IPS-20b (cell line): ENCODE measurements at regions not wholly inside any gene's neighbourhood (a gene's known extent, or its start where the extent isn't known, plus 50 kb on each side); places are given as distances from the start of the nearest gene placed in this dataset.
"Not testable (repeated sequence)": the region's sequence is repeated elsewhere in the genome, so short reads cannot be mapped to it uniquely, and the experiment has no call there.

ENCODE experiments used
- H3K27ac ChIP-seq: one replicate; pipeline ENCODE4 v1.5.1; 2013; ENCODE audit warnings: low read length
- H3K27me3 ChIP-seq: 2 replicates; pipeline ENCODE4 v1.6.1; 2013; ENCODE audit warnings: mild to moderate bottlenecking, low read length, inconsistent platforms; ENCODE audit not compliant: insufficient read depth
- H3K36me3 ChIP-seq: 2 replicates; pipeline ENCODE4 v1.6.1; 2013; ENCODE audit warnings: low read depth, mild to moderate bottlenecking, inconsistent platforms, low read length, moderate library complexity; ENCODE audit not compliant: insufficient read depth
- H3K4me1 ChIP-seq: 2 replicates; pipeline ENCODE4 v1.6.1; 2013; ENCODE audit warnings: mild to moderate bottlenecking, control low read depth, inconsistent platforms, low read length, moderate library complexity; ENCODE audit not compliant: insufficient read depth
- H3K4me3 ChIP-seq: 2 replicates; pipeline ENCODE4 v1.5.1; 2013; ENCODE audit warnings: mild to moderate bottlenecking, low read length, inconsistent platforms
- H3K9ac ChIP-seq: 2 replicates; pipeline ENCODE4 v1.6.1; 2013; ENCODE audit warnings: low read depth, mild to moderate bottlenecking, inconsistent platforms, low read length, moderate library complexity
- H3K9me3 ChIP-seq: 2 replicates; pipeline ENCODE4 v1.6.1; 2013; ENCODE audit warnings: mild to moderate bottlenecking, low read depth, low read length, inconsistent platforms; ENCODE audit not compliant: insufficient read depth

DNA sequence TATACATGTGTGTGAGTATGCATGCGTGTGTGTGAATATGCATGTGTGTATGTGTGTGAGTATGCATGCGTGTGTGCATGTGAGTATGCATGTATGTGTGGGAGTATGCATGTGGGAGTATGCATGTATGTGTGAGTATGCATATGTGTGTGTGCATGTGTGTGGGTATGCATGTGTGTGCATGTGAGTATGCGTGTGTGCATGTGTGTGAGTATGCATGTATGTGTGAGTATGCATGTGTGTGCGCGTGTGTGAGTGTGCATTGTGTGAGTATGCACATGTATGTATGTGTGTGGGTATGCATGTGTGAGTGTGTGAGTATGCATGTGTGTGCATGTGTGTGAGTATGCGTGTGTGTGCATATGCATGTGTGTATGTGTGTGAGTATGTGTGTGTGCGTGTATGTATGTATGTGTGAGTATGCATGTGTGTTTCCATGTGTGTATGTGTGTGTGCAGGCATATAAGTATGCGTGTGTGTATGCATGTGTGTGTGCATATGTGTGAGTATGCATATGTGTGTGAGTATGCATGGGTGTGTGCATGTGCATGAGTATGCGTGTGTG lies 97.9 kb upstream of the MED13L start:
- Histone ChIP-seq H3K27ac (no peak overlapping the region), H3K9ac (no peak overlapping the region), H3K9me3 (no peaks in the 10 kb centered on the region), H3K27me3 (peaks cover 11% of the 10 kb centered on the region; the same call in 1 of the 2 replicates), H3K4me3 (no peak overlapping the region), H3K4me1 (peaks cover 13% of the 10 kb centered on the region; the same call in 1 of the 2 replicates), H3K36me3 (no peaks in the 10 kb centered on the region)

DNA sequence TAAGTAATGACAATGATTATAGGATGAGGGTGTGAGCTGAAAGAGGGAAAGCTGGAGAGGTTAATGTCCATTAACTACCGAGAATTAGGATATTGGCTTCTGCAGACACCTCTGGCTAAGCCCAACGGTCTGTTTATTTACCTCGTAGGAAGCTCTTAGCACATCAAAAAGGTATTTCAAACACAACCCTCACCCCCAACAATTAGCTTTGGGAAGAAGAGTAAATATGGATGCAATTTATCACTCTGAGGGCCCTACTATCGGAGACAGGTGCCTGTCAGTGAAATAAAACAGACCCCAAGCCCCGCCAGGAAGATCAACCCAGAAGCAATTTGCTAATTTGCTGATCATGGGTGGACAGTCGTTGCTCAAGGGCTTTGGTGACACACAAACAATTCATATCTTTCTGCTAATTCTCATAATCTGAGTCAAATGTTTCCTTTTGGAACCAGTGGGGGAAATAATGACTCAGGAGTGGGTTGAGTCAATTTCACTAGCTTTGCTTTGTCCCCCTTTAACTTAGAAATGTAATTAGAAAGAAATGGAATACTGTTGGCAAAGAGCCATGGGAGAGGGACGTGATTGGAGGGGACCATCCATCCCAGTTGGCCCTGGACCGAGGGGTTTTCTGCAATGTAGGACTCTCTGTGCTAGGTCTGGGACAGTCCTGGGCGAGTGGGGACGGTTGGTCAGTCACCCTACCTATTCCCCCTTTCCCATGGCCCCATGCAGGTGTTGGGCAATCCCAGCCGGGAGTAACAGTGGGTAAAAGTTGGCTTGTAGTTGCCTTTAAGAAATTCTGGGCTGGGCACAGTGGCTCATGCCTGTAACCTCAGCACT lies 99.1 kb upstream of the MED13L start:
- Histone ChIP-seq H3K4me1 (peaks cover 21% of the 10 kb centered on the region), H3K27me3 (peaks cover 11% of the 10 kb centered on the region; the same call in 1 of the 2 replicates), H3K9me3 (no peaks in the 10 kb centered on the region), H3K36me3 (no peaks in the 10 kb centered on the region), H3K27ac (no peak overlapping the region), H3K9ac (no peak overlapping the region), H3K4me3 (no peak overlapping the region)

DNA sequence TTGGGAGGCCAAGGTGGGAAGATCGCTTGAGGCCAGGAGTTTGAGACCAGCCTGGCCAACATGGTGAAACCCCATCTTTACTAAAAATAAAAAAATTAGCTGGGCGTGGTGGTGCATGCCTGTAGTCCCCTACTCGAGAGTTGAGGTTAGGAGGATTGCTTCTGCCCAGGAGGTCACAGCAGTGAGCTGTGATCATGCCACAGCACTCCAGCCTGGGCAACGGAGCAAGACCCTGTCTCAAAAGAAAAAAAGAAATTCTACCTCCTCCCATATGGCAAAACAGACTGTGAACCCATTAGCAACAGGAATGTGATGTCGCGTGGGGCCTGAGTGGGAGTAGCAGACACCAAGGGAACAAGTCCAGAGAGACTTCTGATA lies 99.7 kb upstream of the MED13L start:
- H3K27ac ChIP-seq, H3K36me3 ChIP-seq: not testable (repeated sequence)
- peaks cover 11% of the 10 kb centered on the region; the same call in 1 of the 2 replicates for H3K27me3 ChIP-seq

DNA sequence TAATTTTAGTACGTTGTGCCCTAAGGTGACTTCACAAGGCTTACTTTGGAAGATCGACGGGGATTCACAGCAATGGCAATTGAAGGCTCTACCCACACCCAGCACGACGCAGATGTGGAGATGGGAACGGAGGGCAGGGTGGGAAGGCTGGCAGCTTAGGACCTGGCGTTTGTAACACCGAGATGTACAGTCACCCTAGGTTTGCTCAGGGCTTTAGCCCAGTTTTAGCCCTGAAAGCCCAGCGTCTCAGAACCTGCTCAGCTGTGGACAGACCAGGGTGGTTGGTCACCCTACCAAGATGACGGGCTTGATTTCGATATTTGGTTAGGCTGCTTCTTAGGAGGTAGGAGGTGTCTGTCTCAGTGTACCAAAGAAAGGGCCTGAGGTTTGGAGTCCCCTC lies 100.5 kb upstream of the MED13L start:
- H3K9ac ChIP-seq: no peak overlapping the region
- no peak overlapping the region for H3K27ac ChIP-seq
- no peak overlapping the region for H3K4me3 ChIP-seq
- no peaks in the 10 kb centered on the region for H3K36me3 ChIP-seq
- H3K9me3 ChIP-seq: no peaks in the 10 kb centered on the region
- H3K27me3 ChIP-seq: peaks cover 20% of the 10 kb centered on the region; the same call in 1 of the 2 replicates
- H3K4me1 ChIP-seq: peaks cover 33% of the 10 kb centered on the region

More for the DNA sequence above, 99.7 kb upstream of the MED13L start:
- H3K9ac ChIP-seq, H3K4me3 ChIP-seq, H3K9me3 ChIP-seq: not testable (repeated sequence)
- H3K4me1 ChIP-seq: peaks cover 25% of the 10 kb centered on the region

DNA sequence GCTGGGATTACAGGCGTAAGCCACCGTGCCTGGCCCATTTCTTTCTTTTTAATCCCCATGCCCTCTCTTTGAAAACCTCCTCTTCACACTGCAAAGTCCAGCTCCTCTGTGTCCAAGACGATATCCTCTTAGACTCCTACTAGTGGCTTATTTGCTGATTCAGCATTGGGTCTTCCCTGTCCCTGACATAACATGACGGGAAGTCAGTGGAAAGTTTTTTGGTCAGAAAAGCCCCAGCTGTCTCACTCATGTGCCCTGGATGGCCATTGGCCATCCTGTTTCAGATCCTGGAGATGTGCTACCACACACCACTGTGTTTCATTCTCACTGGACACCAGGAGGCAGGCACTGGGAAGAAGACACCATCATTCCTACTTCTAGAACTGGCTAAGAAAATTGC lies 102.6 kb upstream of the MED13L start:
- H3K27ac ChIP-seq: no peak overlapping the region
- peaks cover 23% of the 10 kb centered on the region; the same call in 1 of the 2 replicates for H3K27me3 ChIP-seq
- H3K4me3 ChIP-seq: no peak overlapping the region
- H3K9me3 ChIP-seq: no peaks in the 10 kb centered on the region
- H3K4me1 ChIP-seq: peaks cover 41% of the 10 kb centered on the region
- no peaks in the 10 kb centered on the region for H3K36me3 ChIP-seq
- no peak overlapping the region for H3K9ac ChIP-seq

DNA sequence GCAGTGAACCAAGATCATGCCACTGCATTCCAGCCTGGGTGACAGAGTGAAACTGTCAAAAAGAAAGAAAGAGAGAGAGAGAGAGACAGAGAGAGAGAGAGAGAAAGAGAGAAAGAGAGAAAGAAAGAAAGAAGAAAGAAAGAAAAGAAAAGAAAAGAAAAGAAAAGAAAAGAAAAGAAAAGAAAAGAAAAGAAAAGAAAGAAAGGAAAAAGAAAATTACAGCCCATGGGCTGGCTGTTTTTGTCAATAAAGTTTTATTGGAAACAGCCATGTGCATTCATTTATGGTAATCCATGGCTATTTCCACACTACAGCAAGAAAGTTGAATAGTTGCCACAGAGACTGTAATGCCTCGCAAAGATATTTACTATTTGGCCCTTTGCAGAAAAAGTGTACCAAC lies 103.2 kb upstream of the MED13L start:
- Histone ChIP-seq H3K9ac (peak overlapping the region; percentile 59; the same call in 1 of the 2 replicates), H3K4me3 (peak overlapping the region; percentile 55; the same call in 1 of the 2 replicates), H3K27me3 (peaks cover 23% of the 10 kb centered on the region; the same call in 1 of the 2 replicates), H3K4me1 (peaks cover 40% of the 10 kb centered on the region)
- H3K36me3 ChIP-seq, H3K27ac ChIP-seq, H3K9me3 ChIP-seq: not testable (repeated sequence)

DNA sequence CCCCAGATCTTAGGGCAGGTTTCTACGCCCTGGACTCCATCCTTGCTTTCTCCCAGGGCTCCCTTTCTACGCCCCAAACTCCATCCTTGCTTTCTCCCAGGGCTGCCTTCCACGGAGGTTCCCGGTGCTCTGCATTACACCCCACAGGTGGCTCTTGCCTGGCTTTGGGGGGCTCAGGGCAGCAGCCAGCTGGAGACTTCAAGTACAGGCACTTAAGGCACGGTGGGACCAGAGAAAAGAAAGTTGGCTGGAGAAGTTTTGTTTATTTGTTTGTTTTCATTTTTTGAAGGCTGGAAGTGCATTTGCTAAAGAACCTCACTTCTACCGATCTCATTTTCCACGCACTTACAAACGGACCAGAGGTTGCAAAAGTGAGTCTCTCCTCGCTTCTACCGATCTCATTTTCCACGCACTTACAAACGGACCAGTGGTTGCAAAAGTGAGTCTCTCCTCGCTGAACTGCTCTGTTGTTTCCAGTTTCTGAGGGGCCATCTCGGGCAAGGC lies 103.8 kb upstream of the MED13L start:
- H3K4me1 ChIP-seq: peaks cover 34% of the 10 kb centered on the region
- peaks cover 23% of the 10 kb centered on the region; the same call in 1 of the 2 replicates for H3K27me3 ChIP-seq
- peak overlapping the region; percentile 55 for H3K4me3 ChIP-seq
- H3K36me3 ChIP-seq: no peaks in the 10 kb centered on the region
- no peaks in the 10 kb centered on the region for H3K9me3 ChIP-seq
- peak overlapping the region; percentile 59; the same call in 1 of the 2 replicates for H3K9ac ChIP-seq
- no peak overlapping the region for H3K27ac ChIP-seq

DNA sequence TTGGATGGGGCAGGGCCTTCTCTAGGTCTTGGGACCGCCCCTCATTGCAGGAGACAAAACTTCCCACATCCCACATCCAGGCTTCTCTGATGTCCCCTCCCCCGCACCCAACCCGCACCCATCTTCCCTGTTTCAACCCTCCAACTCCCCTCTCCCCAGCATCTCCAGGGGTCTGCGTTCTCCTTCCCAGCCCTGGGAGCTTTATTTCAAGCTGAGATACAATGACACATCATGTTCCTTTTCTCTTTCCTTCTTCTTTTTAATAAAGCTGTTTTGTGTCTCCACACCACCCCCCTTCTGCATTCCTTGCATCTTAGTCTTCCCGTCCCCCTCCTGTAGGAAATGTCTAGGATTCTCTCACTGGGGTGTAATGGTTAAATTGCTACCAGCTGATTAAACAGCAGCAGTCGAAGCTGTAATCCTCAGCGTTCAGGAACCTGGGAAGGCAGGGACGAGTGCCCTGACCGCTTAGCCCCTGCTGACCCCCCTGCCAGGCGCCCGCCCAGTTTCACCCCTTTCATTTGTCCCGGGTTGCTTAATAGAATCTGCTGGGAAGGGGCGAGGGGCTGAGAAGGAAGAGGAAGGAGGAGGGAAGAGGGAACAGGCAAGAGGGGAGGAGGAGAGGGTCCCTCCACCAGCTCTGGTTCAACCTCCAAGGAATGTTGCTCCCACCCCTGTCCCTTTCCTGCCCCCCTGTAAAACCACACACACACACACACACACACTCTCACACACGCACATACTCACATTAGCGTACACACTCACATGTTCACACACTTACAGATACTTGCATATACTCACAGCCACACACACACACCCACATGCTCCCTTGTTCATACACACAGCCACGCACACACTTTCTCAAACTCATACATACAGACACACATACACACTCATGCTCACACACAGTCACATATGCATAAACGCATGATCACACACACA lies 104.5 kb upstream of the MED13L start:
- Histone ChIP-seq H3K9ac (peak overlapping the region; percentile 59; the same call in 1 of the 2 replicates), H3K4me3 (peak overlapping the region; percentile 55), H3K27ac (no peak overlapping the region), H3K36me3 (no peaks in the 10 kb centered on the region), H3K27me3 (peaks cover 23% of the 10 kb centered on the region; the same call in 1 of the 2 replicates), H3K4me1 (peaks cover 30% of the 10 kb centered on the region), H3K9me3 (no peaks in the 10 kb centered on the region)

DNA sequence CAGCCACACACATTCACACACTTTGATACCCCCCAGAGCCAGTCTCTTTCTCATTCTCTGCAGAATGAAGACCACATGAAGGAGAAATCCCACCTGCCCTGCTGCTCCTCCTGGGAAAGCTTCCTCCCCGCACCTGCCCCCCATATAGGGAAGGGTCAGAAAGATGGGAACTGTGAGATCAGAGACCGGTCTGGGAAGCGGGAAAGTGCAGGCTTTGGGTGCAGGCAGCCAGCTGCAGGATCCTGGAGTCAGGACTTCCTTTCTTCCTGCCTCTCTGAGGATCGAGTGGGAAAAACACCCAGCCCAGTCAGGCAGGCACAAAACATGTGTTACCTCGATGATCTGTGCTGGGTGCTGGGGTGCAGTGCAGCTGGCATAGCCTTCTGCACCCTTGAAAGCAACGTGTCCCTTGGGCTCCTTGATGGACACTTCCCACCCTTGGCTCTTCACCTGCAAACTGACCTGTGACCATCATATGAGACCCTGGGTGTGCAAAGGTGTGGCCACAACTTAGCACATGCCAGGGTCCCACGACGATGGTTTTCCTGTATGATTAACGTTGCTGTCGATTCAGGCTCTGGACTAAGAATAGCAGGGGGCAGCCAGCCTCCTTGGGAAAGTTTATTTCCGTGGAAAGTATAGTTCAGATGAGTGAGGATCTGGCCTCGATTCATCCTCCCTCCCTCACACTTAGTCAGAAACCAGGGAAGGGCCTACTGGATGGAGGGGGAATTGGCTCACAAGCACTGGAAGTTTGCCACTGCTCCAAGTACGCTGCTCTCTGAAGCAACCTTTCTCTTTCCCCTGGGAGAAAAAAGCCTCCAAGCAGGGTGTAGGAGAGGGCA lies 105.4 kb upstream of the MED13L start:
- Histone ChIP-seq H3K27ac (no peak overlapping the region), H3K36me3 (no peaks in the 10 kb centered on the region), H3K4me3 (peak overlapping the region; percentile 55; the same call in 1 of the 2 replicates), H3K9ac (peak overlapping the region; percentile 59; the same call in 1 of the 2 replicates), H3K27me3 (peaks cover 17% of the 10 kb centered on the region; the same call in 1 of the 2 replicates), H3K4me1 (peaks cover 30% of the 10 kb centered on the region), H3K9me3 (no peaks in the 10 kb centered on the region)

DNA sequence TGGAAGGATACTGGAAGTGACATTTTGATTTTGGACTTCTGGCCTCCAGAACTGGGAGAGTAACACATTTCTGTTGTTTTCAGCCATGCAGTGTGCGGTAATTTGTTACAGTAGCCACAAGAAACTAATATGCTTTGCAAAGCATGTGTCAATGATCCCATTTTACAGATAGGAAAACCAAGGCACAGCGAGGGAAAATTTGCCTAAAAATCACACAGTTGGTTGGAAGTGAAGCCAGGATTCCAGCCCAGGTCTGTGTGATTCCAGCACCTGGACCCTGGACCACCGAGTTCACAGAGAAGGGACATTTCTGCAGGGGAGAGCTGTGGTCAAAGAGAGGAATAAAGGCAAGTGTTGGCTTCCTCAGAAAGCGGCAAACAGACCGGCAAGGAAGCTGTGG lies 106.7 kb upstream of the MED13L start:
- Histone ChIP-seq H3K27ac (no peak overlapping the region), H3K9me3 (no peaks in the 10 kb centered on the region), H3K4me1 (peaks cover 30% of the 10 kb centered on the region), H3K36me3 (no peaks in the 10 kb centered on the region), H3K4me3 (no peak overlapping the region), H3K27me3 (peaks cover 12% of the 10 kb centered on the region; the same call in 1 of the 2 replicates), H3K9ac (no peak overlapping the region)
